Smooth muscle cell (in vitro differentiated cells): ENCODE measurements at regions not wholly inside any gene's neighbourhood (a gene's known extent, or its start where the extent isn't known, plus 50 kb on each side); places are given as distances from the start of the nearest gene placed in this dataset.
A peak's percentile ranks its signal among the peaks of the same experiment; 100 is the strongest.

ENCODE experiments used
- DNase-seq: peaks from one replicate; lab custom pipeline; 2025; ENCODE audit not compliant: unreplicated experiment; lab: John Stamatoyannopoulos, UW
- H2AFZ ChIP-seq: fragments of 200-600 bp; sonication (generic); 2 replicates; pipeline ENCODE4 v1.6.0; 2016; ENCODE audit warnings: antibody characterized with exemption, low read depth, mild to moderate bottlenecking
- H3F3A ChIP-seq: fragments of 200-600 bp; sonication (generic); 2 replicates; pipeline ENCODE4 v1.6.0; 2017; ENCODE audit warnings: antibody characterized with exemption, low read depth
- H3K27ac ChIP-seq: fragments of 200-600 bp; sonication (generic); 2 replicates; pipeline ENCODE4 v1.5.1; 2016; ENCODE audit warnings: low read depth, mild to moderate bottlenecking
- H3K27me3 ChIP-seq: fragments of 200-600 bp; sonication (generic); 2 replicates; pipeline ENCODE4 v1.6.1; 2016; ENCODE audit warnings: low read depth, mild to moderate bottlenecking
- H3K36me3 ChIP-seq: fragments of 200-600 bp; sonication (generic); 2 replicates; pipeline ENCODE4 v1.5.1; 2016; ENCODE audit warnings: low read depth
- H3K4me1 ChIP-seq: fragments of 200-600 bp; sonication (generic); 2 replicates; pipeline ENCODE4 v1.5.1; 2016; ENCODE audit warnings: low read depth
- H3K4me2 ChIP-seq: fragments of 200-600 bp; sonication (generic); 2 replicates; pipeline ENCODE4 v1.6.0; 2016; ENCODE audit warnings: mild to moderate bottlenecking
- H3K4me3 ChIP-seq: fragments of 200-600 bp; sonication (generic); 2 replicates; pipeline ENCODE4 v1.5.1; 2016; ENCODE audit warnings: mild to moderate bottlenecking
- H3K79me2 ChIP-seq: fragments of 200-600 bp; sonication (generic); 2 replicates; pipeline ENCODE4 v1.6.0; 2016; ENCODE audit warnings: low read depth, mild to moderate bottlenecking
- H3K9ac ChIP-seq: fragments of 200-600 bp; sonication (generic); 2 replicates; pipeline ENCODE4 v1.6.0; 2016; ENCODE audit warnings: low read depth
- H3K9me3 ChIP-seq: fragments of 200-600 bp; sonication (generic); replicated peaks from 2 replicates; pipeline ENCODE4 v1.5.1; 2016; ENCODE audit warnings: low read depth
- H4K20me1 ChIP-seq: fragments of 200-600 bp; sonication (generic); 2 replicates; pipeline ENCODE4 v1.6.0; 2016; ENCODE audit warnings: low read depth
- WGBS: methylation state at CpG from one replicate; pipeline ENCODE4 v1.1.7; 2016; ENCODE audit warnings: low lambda C conversion rate; 5-methylcytosine and 5-hydroxymethylcytosine counted together
- TF ChIP-seq, protein P1 (sequence below): fragments of 200-600 bp; sonication (generic); IDR thresholded peaks from 2 replicates; pipeline ENCODE4 v1.5.1; 2017; ENCODE audit warnings: borderline replicate concordance, mild to moderate bottlenecking, antibody characterized with exemption; ENCODE audit not compliant: insufficient read depth, poor library complexity, severe bottlenecking

- no peak for DNase-seq
- Histone ChIP-seq H3K9me3 (no peaks in the 10 kb centered on the region), H3K79me2 (no peaks in the 10 kb centered on the region), H3K4me2 (no peak overlapping the region), H3K9ac (no peak overlapping the region), H3K27me3 (no peaks in the 10 kb centered on the region), H2AFZ (no peak overlapping the region), H3K4me3 (no peak overlapping the region), H3K4me1 (no peaks in the 10 kb centered on the region), H4K20me1 (no peaks in the 10 kb centered on the region), H3K27ac (no peak overlapping the region), H3F3A (no peaks in the 10 kb centered on the region), H3K36me3 (no peaks in the 10 kb centered on the region)
- TF ChIP-seq, protein P1, sequence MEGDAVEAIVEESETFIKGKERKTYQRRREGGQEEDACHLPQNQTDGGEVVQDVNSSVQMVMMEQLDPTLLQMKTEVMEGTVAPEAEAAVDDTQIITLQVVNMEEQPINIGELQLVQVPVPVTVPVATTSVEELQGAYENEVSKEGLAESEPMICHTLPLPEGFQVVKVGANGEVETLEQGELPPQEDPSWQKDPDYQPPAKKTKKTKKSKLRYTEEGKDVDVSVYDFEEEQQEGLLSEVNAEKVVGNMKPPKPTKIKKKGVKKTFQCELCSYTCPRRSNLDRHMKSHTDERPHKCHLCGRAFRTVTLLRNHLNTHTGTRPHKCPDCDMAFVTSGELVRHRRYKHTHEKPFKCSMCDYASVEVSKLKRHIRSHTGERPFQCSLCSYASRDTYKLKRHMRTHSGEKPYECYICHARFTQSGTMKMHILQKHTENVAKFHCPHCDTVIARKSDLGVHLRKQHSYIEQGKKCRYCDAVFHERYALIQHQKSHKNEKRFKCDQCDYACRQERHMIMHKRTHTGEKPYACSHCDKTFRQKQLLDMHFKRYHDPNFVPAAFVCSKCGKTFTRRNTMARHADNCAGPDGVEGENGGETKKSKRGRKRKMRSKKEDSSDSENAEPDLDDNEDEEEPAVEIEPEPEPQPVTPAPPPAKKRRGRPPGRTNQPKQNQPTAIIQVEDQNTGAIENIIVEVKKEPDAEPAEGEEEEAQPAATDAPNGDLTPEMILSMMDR = no peak
- 92% methylated on average over 5 of the region's 5 CpGs for WGBS
Measured at GRCh38 chr12:128068211-128068610, 198.8 kb upstream of the TMEM132C start.

GRCh38 chr12:128069359-128069997, 197.5 kb upstream of the TMEM132C start:
- TF ChIP-seq, protein P1 = peak; percentile 84

DNA sequence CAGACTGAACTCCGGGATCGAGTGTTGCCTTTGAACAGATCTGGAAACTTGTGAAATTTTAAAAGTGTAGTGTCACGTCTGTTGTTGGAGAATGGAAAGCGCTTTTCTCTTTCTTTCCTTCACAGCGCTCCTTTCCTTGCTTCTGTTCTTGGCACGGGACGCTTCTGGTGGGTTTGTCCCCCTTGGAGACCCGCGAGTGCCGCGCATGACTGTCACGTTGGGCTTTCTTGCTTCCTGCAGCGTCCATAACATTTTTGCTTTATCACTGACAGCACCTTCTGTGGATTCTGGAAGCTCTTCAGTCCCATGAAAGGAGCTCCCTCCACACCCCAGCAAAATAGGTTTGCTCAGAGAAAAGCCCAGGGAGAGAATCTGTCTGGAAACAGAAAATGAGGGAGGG, 193.0 kb upstream of the TMEM132C start:
- no peaks in the 10 kb centered on the region for H3K9me3 ChIP-seq
- H3K4me3 ChIP-seq = no peak overlapping the region
- WGBS = 90% methylated on average over 13 of the region's 13 CpGs
- H2AFZ ChIP-seq = no peak overlapping the region
- TF ChIP-seq, protein P1 = no peak
- H3K36me3 ChIP-seq = no peaks in the 10 kb centered on the region
- no peak overlapping the region for H3K4me2 ChIP-seq
- no peaks in the 10 kb centered on the region for H4K20me1 ChIP-seq
- H3K27me3 ChIP-seq = no peaks in the 10 kb centered on the region
- no peak for DNase-seq
- H3K4me1 ChIP-seq = peaks cover 5% of the 10 kb centered on the region
- H3K9ac ChIP-seq = no peak overlapping the region
- H3K79me2 ChIP-seq = no peaks in the 10 kb centered on the region
- H3K27ac ChIP-seq = no peak overlapping the region
- peaks cover 9% of the 10 kb centered on the region for H3F3A ChIP-seq

More at GRCh38 chr12:128069359-128069997, 197.5 kb upstream of the TMEM132C start:
- H3K9ac ChIP-seq = no peak overlapping the region
- WGBS = 25% methylated on average over 12 of the region's 12 CpGs
- no peaks in the 10 kb centered on the region for H3K36me3 ChIP-seq
- no peaks in the 10 kb centered on the region for H3K27me3 ChIP-seq
- no peak overlapping the region for H3K4me3 ChIP-seq
- no peak overlapping the region for H3K4me2 ChIP-seq
- no peaks in the 10 kb centered on the region for H3K79me2 ChIP-seq
- no peaks in the 10 kb centered on the region for H3K9me3 ChIP-seq
- H3F3A ChIP-seq = no peaks in the 10 kb centered on the region
- DNase-seq = no peak
- H3K27ac ChIP-seq = no peak overlapping the region
- no peaks in the 10 kb centered on the region for H3K4me1 ChIP-seq
- H4K20me1 ChIP-seq = no peaks in the 10 kb centered on the region
- no peak overlapping the region for H2AFZ ChIP-seq

- H4K20me1 ChIP-seq = no peaks in the 10 kb centered on the region
- TF ChIP-seq, protein P1 = no peak
- no peaks in the 10 kb centered on the region for H3K36me3 ChIP-seq
- no peaks in the 10 kb centered on the region for H3K27me3 ChIP-seq
- peaks cover 9% of the 10 kb centered on the region for H3F3A ChIP-seq
- H3K4me1 ChIP-seq = peaks cover 5% of the 10 kb centered on the region
- no peak overlapping the region for H3K9ac ChIP-seq
- no peak overlapping the region for H2AFZ ChIP-seq
- no peaks in the 10 kb centered on the region for H3K79me2 ChIP-seq
- 85% methylated on average over 9 of the region's 9 CpGs for WGBS
- no peaks in the 10 kb centered on the region for H3K9me3 ChIP-seq
- no peak overlapping the region for H3K27ac ChIP-seq
- no peak overlapping the region for H3K4me2 ChIP-seq
- DNase-seq = no peak
- H3K4me3 ChIP-seq = no peak overlapping the region
Measured at GRCh38 chr12:128075332-128075731, 191.6 kb upstream of the TMEM132C start.
